ENCODE measurements at regions not wholly inside any gene's neighbourhood (a gene's known extent, or its start where the extent isn't known, plus 50 kb on each side); places are given as distances from the start of the nearest gene placed in this dataset.

- Histone ChIP-seq H3K27me3 (replicated peaks; ENCODE audit: insufficient read depth, low read depth, low read length, poor library complexity) (no peaks in the 10 kb centered on the region), H3K36me3 (ENCODE audit: insufficient read depth, low read length, poor library complexity, severe bottlenecking) (no peaks in the 10 kb centered on the region), H3K27ac (ENCODE audit: low read depth, low read length, poor library complexity, severe bottlenecking) (no peak overlapping the region), H3K4me1 (ENCODE audit: insufficient read depth, low read length, poor library complexity, severe bottlenecking) (peaks cover 3% of the 10 kb centered on the region), H3K4me3 (ENCODE audit: low read depth, low read length, poor library complexity, severe bottlenecking) (no peak overlapping the region), H3K9me3 (ENCODE audit: low read depth, low read length, poor library complexity, severe bottlenecking) (peaks cover 8% of the 10 kb centered on the region)
- TF ChIP-seq EZH2 (IDR thresholded peaks at IDR 0.05; ENCODE audit: borderline replicate concordance, low read depth, low read length, poor library complexity, severe bottlenecking) (no peak), CTCF (conservative IDR thresholded peaks at IDR 0.05; ENCODE audit: low read depth, low read length) (no peak)
- POLR2A ChIA-PET (ENCODE audit: low non-redundant PET) = no interaction called here
- no TSS peak for BruUV-seq (replicated peaks)
- CTCF ChIA-PET = no interaction called here
- DNase-seq (ENCODE audit: low spot score) = no peak
- intact Hi-C loops (cut with micrococcal nuclease; ENCODE audit: unreplicated experiment) = no loop called here
Measured at GRCh38 chr13:90047600-90047999, 1299.9 kb upstream of the MIR17HG start.

- ChIA-PET CTCF (no interaction called here), POLR2A (ENCODE audit: low non-redundant PET) (no interaction called here)
- TF ChIP-seq EZH2 (IDR thresholded peaks at IDR 0.05; ENCODE audit: borderline replicate concordance, low read depth, low read length, poor library complexity, severe bottlenecking) (no peak), CTCF (conservative IDR thresholded peaks at IDR 0.05; ENCODE audit: low read depth, low read length) (no peak)
- BruUV-seq (replicated peaks) = no TSS peak
- H3K27ac ChIP-seq (ENCODE audit: low read depth, low read length, poor library complexity, severe bottlenecking) = no peak overlapping the region
- no peaks in the 10 kb centered on the region for H3K36me3 ChIP-seq (ENCODE audit: insufficient read depth, low read length, poor library complexity, severe bottlenecking)
- H3K4me1 ChIP-seq (ENCODE audit: insufficient read depth, low read length, poor library complexity, severe bottlenecking) = peaks cover 3% of the 10 kb centered on the region
- H3K9me3 ChIP-seq (ENCODE audit: low read depth, low read length, poor library complexity, severe bottlenecking) = peaks cover 8% of the 10 kb centered on the region
- peak; percentile 25 for DNase-seq (ENCODE audit: low spot score)
- no peaks in the 10 kb centered on the region for H3K27me3 ChIP-seq (replicated peaks; ENCODE audit: insufficient read depth, low read depth, low read length, poor library complexity)
- H3K4me3 ChIP-seq (ENCODE audit: low read depth, low read length, poor library complexity, severe bottlenecking) = no peak overlapping the region
- intact Hi-C loops (cut with micrococcal nuclease; ENCODE audit: unreplicated experiment) = no loop called here
Measured at GRCh38 chr13:90049989-90050671, 1297.4 kb upstream of the MIR17HG start.

GRCh38 chr13:90055121-90055520 lies 1292.4 kb upstream of the MIR17HG start:
- Histone ChIP-seq H3K4me3 (ENCODE audit: low read depth, low read length, poor library complexity, severe bottlenecking) (no peak overlapping the region), H3K4me1 (ENCODE audit: insufficient read depth, low read length, poor library complexity, severe bottlenecking) (peaks cover 3% of the 10 kb centered on the region), H3K9me3 (ENCODE audit: low read depth, low read length, poor library complexity, severe bottlenecking) (no peaks in the 10 kb centered on the region), H3K27me3 (replicated peaks; ENCODE audit: insufficient read depth, low read depth, low read length, poor library complexity) (no peaks in the 10 kb centered on the region), H3K36me3 (ENCODE audit: insufficient read depth, low read length, poor library complexity, severe bottlenecking) (no peaks in the 10 kb centered on the region), H3K27ac (ENCODE audit: low read depth, low read length, poor library complexity, severe bottlenecking) (no peak overlapping the region)
- ChIA-PET CTCF (no interaction called here), POLR2A (ENCODE audit: low non-redundant PET) (no interaction called here)
- intact Hi-C loops (cut with micrococcal nuclease; ENCODE audit: unreplicated experiment) = no loop called here
- no peak for TF ChIP-seq CTCF (conservative IDR thresholded peaks at IDR 0.05; ENCODE audit: low read depth, low read length)
- TF ChIP-seq EZH2 (IDR thresholded peaks at IDR 0.05; ENCODE audit: borderline replicate concordance, low read depth, low read length, poor library complexity, severe bottlenecking) = no peak
- DNase-seq (ENCODE audit: low spot score) = no peak
- no TSS peak for BruUV-seq (replicated peaks)

Measured in A673 (cell line).